H1 (cell line): ENCODE measurements at regions not wholly inside any gene's neighbourhood (a gene's known extent, or its start where the extent isn't known, plus 50 kb on each side); places are given as distances from the start of the nearest gene placed in this dataset.
"Not testable (repeated sequence)": the region's sequence is repeated elsewhere in the genome, so short reads cannot be mapped to it uniquely, and the experiment has no call there.

Experiments used
- BRCA1 ChIP-seq: IDR thresholded peaks from 2 replicates; pipeline ENCODE4 v1.6.1; 2012; ENCODE audit warnings: low read depth, low read length, improper control_type of control experiment
- CEBPB ChIP-seq: IDR thresholded peaks from 2 replicates; pipeline ENCODE4 v1.6.1; 2012; ENCODE audit warnings: low read depth, low read length
- CTCF ChIP-seq, 3 experiments: IDR thresholded peaks; 1 replicate in 2 of 3; 2 replicates in 1 of 3; pipeline versions ENCODE4 v1.5.1 to v1.6.1; 2011; ENCODE audit warnings: low read length in 3 of 3, mild to moderate bottlenecking in 3 of 3, inconsistent platforms in 2 of 3, low read depth in 1 of 3, moderate library complexity in 1 of 3; ENCODE audit not compliant: insufficient read depth in 1 of 3; ENCODE audit errors: control extremely low read depth in 1 of 3
- EP300 ChIP-seq, 2 experiments: IDR thresholded peaks; 1 replicate in 1 of 2; 2 replicates in 1 of 2; pipeline ENCODE4 v1.6.1; 2011 to 2012; ENCODE audit warnings: low read depth in 2 of 2, low read length in 2 of 2, mild to moderate bottlenecking in 2 of 2, borderline replicate concordance in 1 of 2, inconsistent platforms in 1 of 2, moderate library complexity in 1 of 2
- EZH2 ChIP-seq: fragments of 200-600 bp; sonication (generic); IDR thresholded peaks from 2 replicates; pipeline ENCODE4 v1.7.1; 2012; ENCODE audit warnings: low read depth, mild to moderate bottlenecking, moderate library complexity, low read length, inconsistent platforms; ENCODE audit not compliant: severe bottlenecking
- JUND ChIP-seq: IDR thresholded peaks from 2 replicates; pipeline ENCODE4 v1.6.1; 2011; ENCODE audit warnings: mild to moderate bottlenecking, improper control_type of control experiment, low read length
- POLR2A ChIP-seq, 2 experiments: IDR thresholded peaks; 1 replicate in 1 of 2; 2 replicates in 1 of 2; pipeline ENCODE4 v1.6.1; 2011; ENCODE audit warnings: low read depth in 2 of 2, low read length in 2 of 2, mild to moderate bottlenecking in 2 of 2; ENCODE audit errors: control extremely low read depth in 1 of 2
- SP1 ChIP-seq: IDR thresholded peaks from 2 replicates; pipeline ENCODE4 v1.6.1; 2011; ENCODE audit warnings: low read depth, low read length
- TCF12 ChIP-seq: IDR thresholded peaks from 2 replicates; pipeline ENCODE4 v1.6.1; 2011; ENCODE audit warnings: low read depth, mild to moderate bottlenecking, low read length
- TF ChIP-seq, protein P1 (sequence below): IDR thresholded peaks from 2 replicates; pipeline ENCODE4 v1.6.1; 2012; ENCODE audit warnings: inconsistent platforms

- TF ChIP-seq, protein P1, sequence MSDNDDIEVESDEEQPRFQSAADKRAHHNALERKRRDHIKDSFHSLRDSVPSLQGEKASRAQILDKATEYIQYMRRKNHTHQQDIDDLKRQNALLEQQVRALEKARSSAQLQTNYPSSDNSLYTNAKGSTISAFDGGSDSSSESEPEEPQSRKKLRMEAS: not testable (repeated sequence)
- not testable (repeated sequence) for TF ChIP-seq JUND; EZH2; CEBPB; CTCF (IDR thresholded peaks at IDR 0.05; ENCODE audit: control extremely low read depth in 1 of 3, insufficient read depth in 1 of 3, low read depth in 1 of 3, low read length in 3 of 3); POLR2A (IDR thresholded peaks at IDR 0.05; ENCODE audit: control extremely low read depth in 1 of 2, low read depth in 2 of 2, low read length in 2 of 2); BRCA1; TCF12; EP300 (IDR thresholded peaks at IDR 0.05; ENCODE audit: borderline replicate concordance in 1 of 2, low read depth in 2 of 2, low read length in 2 of 2); SP1
Observed at GRCh38 chr4:124131324-124131723, 581.2 kb downstream of the ANKRD50 start.
